ENCODE measurements at regions not wholly inside any gene's neighbourhood (a gene's known extent, or its start where the extent isn't known, plus 50 kb on each side); places are given as distances from the start of the nearest gene placed in this dataset.

- DNase-seq, result peak; percentile 71
These were observed 316.8 kb upstream of the KLF12 start for GRCh38 chr13:74450964-74451363.

GRCh38 chr13:74450525-74450845, 316.3 kb upstream of the KLF12 start:
- DNase-seq, result no peak

DNA sequence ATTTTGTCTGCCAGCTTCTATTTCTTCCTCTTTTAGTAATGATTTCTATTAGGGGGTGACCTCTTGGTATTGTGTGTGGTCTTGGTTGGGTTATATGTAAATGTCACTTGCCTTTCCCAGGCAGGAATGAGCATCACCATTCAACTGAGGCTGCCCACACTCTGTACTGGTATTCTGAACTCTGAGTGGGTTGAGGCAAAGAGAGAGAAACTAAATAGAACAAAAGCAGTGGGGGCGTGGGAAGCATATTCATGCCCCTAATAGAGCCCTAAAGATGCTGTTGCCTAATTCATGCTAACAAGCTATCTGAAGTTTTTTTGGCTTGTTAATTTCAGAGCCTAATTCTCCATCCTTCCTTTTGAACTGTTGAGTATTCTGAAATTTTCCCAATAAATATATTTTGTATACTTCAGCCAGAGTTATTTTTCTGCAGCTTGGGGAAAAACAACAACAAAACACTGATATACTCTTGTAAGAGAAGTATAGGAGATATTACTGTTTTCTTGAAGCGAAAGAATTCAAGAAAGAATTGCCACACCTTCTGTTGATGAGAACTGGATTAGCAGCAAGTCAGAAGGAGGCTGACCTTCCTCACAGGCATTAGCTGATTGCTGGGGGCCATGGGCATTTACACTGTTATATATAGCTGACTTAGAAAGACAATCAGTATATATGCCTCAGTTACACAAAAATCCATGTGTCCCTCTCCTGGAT, 315.8 kb upstream of the KLF12 start:
- no peak for DNase-seq

- peak; percentile 29 for DNase-seq
These were observed 310.8 kb upstream of the KLF12 start for GRCh38 chr13:74444864-74445479.

GRCh38 chr13:74444161-74444571, 310.0 kb upstream of the KLF12 start:
- DNase-seq, result peak; percentile 58

DNA sequence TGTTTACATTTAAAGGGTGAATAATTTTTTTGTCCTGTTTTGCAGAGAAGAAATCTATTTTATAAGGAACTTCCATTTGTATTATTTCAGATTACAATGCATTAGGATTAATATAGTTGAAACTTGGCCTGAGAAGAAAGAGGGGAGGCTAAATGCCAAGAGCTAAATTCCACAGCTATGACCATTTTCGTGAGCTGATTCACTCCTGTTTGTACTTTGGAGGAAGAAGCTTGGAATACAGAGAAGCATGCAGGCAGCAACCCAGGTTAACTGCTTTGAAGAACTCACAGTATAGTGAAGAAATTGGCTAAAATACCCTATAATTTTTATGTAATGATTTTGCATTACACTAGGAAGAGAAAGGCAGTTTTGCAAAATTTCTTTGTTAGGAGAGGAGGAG, 309.4 kb upstream of the KLF12 start:
- DNase-seq, result peak; percentile 89

DNA sequence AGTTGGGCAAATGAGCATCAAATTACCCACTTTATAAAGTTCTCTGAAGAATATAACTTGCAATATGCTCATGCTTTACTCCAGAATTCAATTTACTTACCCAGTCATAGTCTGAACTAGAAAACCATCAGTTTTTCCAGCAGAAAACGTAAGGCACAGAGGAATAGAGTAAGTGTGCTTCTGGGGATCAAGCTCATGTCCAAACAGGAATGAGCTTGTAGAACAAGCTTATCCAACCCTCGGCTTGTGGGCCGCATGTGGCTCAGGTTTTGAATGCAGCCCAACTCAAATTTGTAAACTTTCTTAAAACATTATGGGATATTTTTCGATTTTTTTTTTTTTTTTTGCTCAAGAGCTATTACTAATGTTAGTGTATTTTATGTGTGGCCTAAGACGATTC, 308.5 kb upstream of the KLF12 start:
- DNase-seq, result no peak

GRCh38 chr13:74438901-74439300, 304.7 kb upstream of the KLF12 start:
- no peak for DNase-seq

DNA sequence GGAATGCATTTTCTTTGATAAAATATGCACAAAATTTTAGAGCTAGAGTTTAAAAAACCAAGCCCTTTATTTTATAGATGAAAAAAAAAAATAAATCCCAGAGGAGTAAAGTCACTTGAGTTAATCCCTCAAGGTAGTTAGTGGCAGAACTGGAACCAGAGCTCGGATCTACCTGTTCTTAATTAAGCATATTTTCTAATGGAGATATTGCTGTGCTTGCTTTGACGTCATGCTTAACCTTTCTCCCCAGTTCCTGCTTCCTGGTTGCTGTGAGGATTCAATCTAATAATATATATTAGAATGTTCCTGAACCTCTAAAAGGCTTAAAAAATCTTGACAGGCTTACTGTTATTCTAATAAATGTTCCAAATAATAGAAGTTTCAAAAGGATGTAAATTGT, 300.6 kb upstream of the KLF12 start:
- DNase-seq, result no peak

DNA sequence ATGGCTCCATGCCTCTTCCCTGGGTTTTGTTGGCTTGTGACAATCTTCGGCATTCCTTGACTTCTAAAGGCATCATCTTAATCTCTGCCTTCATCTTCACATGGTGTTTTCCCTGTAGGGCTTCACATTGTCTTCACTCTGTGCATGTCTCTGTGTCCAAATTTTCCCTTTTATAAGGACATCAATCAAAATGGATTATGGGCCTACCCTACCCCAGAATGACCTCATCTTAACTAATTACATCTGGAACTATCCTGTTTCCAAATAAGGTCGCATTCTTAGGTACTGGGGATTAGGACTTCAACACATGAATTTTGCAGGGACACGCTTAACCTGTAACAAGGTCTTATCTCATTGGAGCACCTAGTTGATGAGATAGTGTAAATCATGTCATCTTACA, 290.3 kb upstream of the KLF12 start:
- no peak for DNase-seq

GRCh38 chr13:74423434-74423833, 289.2 kb upstream of the KLF12 start:
- DNase-seq, result peak; percentile 31

DNA sequence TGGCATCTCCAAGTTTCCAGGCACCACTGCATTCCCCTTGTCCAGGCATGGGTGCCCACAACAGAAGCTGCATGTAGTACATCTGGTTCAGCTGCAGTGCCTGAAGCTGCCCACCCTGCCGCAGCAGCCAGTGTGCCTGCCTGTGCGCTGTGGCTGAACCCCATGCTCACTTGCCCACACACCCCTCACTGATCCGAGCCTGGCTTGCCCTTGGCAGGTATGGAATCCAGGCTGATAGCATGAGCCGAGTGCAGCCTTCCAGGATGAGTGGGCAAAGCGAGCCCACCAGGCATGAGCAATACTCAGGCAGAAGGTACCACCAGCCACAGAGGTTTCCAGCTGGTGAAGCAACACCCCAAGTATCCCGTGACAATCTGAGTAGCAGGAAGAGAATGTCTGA, 280.3 kb upstream of the KLF12 start:
- no peak for DNase-seq

DNA sequence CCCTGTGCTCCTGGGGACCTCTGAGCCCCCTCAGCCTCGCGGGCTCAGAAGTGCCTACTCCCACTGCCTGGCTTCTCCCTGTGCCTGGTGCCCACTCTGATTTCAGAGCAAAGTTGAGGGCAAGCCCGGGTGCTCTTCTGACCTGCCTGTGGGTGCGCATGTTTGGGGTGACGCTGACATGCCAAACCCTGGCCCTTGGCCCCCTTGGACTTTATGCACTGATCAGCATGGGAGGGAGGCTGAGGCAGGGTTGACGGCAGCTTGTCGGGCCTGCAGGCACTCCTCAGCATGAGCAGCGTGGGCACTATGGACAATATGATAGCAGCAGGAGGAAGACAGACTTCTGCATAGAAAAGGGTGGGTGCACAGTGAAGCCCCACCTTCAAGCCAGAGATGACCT, 279.3 kb upstream of the KLF12 start:
- no peak for DNase-seq

- no peak for DNase-seq
These were observed 275.3 kb upstream of the KLF12 start for GRCh38 chr13:74409551-74409950.

GRCh38 chr13:74406420-74406819, 272.2 kb upstream of the KLF12 start:
- no peak for DNase-seq

- DNase-seq, result no peak
These were observed 264.4 kb upstream of the KLF12 start for GRCh38 chr13:74398599-74398998.

GRCh38 chr13:74389056-74389455, 254.9 kb upstream of the KLF12 start:
- no peak for DNase-seq

DNA sequence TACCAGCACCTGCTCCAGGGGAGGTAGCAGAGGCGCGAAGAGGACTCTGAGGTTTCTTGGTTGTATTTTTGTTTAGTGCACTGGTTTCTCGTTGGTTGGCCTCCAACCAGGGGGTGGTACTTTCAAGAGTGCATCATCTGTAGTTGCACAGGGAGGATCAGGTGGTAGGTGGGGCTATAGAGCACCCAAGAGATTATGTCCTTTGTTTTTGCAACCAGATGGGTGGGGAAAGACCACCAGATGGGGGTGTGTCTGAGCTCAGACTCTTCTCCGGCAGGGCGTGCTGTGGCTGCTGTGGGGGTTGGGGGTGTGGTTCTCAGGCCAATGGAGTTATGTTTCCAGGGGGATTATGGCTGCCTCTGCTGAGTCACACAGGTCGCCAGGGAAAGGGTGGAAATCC, 254.4 kb upstream of the KLF12 start:
- DNase-seq, result no peak

DNA sequence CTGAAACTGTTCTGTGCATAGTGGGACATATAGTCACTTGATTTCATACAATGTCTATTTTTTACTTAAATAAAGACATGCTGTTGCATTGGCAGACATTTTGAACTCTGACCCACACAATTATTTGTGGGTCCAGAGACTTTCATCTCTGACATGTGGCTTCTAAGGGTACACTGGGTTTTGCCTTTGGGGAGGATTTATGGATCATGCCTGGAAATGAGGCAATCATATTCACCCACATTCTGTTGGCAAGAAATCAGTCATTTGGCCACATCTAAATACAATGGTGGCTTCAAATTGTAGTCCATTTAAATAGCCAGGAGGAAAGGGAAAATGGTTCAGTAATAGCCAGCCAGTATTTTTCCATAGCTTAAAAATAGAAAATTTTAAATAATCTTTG, 238.3 kb upstream of the KLF12 start:
- DNase-seq, result no peak

- no peak for DNase-seq
These were observed 233.0 kb upstream of the KLF12 start for GRCh38 chr13:74367193-74367592.

- DNase-seq, result no peak
These were observed 227.1 kb upstream of the KLF12 start for GRCh38 chr13:74361274-74361673.

DNA sequence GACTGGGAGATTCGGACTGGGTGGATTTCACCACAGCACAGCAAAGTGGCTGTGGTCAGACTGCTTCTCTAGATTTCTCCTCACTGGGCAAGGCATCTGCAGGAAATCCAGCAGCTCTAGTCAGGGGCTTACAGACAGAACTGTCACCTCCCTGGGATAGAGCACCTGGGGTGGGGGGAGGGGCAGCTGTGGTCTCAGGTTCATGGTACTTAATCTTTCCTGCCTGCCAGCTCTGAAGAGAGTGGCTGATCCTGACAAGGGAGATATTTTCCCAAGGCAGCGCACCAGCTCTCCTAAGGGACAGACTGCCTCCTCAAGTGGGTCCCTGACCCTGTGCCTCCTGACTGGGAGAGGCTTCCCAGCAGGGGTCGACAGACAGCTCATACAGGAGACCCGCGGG, 212.8 kb upstream of the KLF12 start:
- no peak for DNase-seq

DNA sequence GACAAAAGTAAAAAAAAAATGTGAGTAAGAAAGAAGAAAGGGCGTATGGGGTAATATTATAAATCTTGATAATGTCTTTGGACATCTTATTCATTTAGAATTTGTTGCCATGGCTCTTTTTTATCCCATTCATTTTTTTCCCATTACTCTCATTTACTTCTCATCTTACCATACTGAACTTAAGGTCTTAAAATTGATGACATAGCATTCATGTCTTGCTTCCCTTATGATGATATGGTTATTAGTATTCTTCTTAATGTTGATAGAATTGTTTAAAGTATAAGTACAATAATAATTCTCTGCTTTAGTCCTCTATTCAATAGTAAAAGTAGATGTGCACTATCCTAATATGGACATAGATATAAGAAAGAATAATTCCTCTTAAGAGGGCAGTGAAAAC, 204.1 kb upstream of the KLF12 start:
- no peak for DNase-seq

- no peak for DNase-seq
These were observed 202.3 kb upstream of the KLF12 start for GRCh38 chr13:74336546-74336945.

GRCh38 chr13:74335370-74335769, 201.2 kb upstream of the KLF12 start:
- DNase-seq, result no peak
